ENCODE measurements at regions not wholly inside any gene's neighbourhood (a gene's known extent, or its start where the extent isn't known, plus 50 kb on each side); places are given as distances from the start of the nearest gene placed in this dataset.

GRCh38 chr2:13550285-13551231 lies 833.8 kb downstream of the TRIB2 start (continued):
- no peak for TF ChIP-seq ZNF687 (IDR thresholded peaks at IDR 0.05)
- no peak for TF ChIP-seq ZBED1 (IDR thresholded peaks at IDR 0.05; ENCODE audit: borderline replicate concordance)
- TF ChIP-seq ZZZ3 (IDR thresholded peaks at IDR 0.05; ENCODE audit: control insufficient read depth, insufficient read length, low read depth) = no peak
- 0 out of 2 replicates have a peak, but pooled peaks have one; percentile 25 for TF ChIP-seq CREB1 (IDR thresholded peaks at IDR 0.05; ENCODE audit: low read depth)
- peak; percentile 87 for TF ChIP-seq MTA2 (IDR thresholded peaks at IDR 0.05; ENCODE audit: low read depth)
- no peak; the same call in 1 of the 2 replicates for TF ChIP-seq TBL1XR1 (IDR thresholded peaks at IDR 0.05; ENCODE audit: low read depth, low read length)
- no peak for TF ChIP-seq ATF3 (IDR thresholded peaks at IDR 0.05; ENCODE audit: borderline replicate concordance, extremely low read depth, low read depth, low read length)
- TF ChIP-seq, protein P1, sequence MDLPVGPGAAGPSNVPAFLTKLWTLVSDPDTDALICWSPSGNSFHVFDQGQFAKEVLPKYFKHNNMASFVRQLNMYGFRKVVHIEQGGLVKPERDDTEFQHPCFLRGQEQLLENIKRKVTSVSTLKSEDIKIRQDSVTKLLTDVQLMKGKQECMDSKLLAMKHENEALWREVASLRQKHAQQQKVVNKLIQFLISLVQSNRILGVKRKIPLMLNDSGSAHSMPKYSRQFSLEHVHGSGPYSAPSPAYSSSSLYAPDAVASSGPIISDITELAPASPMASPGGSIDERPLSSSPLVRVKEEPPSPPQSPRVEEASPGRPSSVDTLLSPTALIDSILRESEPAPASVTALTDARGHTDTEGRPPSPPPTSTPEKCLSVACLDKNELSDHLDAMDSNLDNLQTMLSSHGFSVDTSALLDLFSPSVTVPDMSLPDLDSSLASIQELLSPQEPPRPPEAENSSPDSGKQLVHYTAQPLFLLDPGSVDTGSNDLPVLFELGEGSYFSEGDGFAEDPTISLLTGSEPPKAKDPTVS (IDR thresholded peaks at IDR 0.05; ENCODE audit: low read depth, low read length) = no peak
- peak; percentile 17 for TF ChIP-seq MEF2B (IDR thresholded peaks at IDR 0.05; ENCODE audit: partially characterized antibody, poor library complexity, severe bottlenecking)
- no peak; the same call in 1 of the 2 replicates for TF ChIP-seq DPF2 (IDR thresholded peaks at IDR 0.05)
- TF ChIP-seq EP300 (IDR thresholded peaks at IDR 0.05; ENCODE audit: borderline replicate concordance in 1 of 2, control insufficient read depth in 1 of 2, low read depth in 2 of 2, low read length in 2 of 2) = peak; percentile 41 to 66; a peak in 3 of 4 replicates
- TF ChIP-seq, protein P2, sequence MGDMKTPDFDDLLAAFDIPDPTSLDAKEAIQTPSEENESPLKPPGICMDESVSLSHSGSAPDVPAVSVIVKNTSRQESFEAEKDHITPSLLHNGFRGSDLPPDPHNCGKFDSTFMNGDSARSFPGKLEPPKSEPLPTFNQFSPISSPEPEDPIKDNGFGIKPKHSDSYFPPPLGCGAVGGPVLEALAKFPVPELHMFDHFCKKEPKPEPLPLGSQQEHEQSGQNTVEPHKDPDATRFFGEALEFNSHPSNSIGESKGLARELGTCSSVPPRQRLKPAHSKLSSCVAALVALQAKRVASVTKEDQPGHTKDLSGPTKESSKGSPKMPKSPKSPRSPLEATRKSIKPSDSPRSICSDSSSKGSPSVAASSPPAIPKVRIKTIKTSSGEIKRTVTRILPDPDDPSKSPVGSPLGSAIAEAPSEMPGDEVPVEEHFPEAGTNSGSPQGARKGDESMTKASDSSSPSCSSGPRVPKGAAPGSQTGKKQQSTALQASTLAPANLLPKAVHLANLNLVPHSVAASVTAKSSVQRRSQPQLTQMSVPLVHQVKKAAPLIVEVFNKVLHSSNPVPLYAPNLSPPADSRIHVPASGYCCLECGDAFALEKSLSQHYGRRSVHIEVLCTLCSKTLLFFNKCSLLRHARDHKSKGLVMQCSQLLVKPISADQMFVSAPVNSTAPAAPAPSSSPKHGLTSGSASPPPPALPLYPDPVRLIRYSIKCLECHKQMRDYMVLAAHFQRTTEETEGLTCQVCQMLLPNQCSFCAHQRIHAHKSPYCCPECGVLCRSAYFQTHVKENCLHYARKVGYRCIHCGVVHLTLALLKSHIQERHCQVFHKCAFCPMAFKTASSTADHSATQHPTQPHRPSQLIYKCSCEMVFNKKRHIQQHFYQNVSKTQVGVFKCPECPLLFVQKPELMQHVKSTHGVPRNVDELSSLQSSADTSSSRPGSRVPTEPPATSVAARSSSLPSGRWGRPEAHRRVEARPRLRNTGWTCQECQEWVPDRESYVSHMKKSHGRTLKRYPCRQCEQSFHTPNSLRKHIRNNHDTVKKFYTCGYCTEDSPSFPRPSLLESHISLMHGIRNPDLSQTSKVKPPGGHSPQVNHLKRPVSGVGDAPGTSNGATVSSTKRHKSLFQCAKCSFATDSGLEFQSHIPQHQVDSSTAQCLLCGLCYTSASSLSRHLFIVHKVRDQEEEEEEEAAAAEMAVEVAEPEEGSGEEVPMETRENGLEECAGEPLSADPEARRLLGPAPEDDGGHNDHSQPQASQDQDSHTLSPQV (IDR thresholded peaks at IDR 0.05) = no peak
- no peak for TF ChIP-seq MAX (IDR thresholded peaks at IDR 0.05; ENCODE audit: low read depth, low read length)
- TF ChIP-seq MYB (IDR thresholded peaks at IDR 0.05; ENCODE audit: borderline replicate concordance, low read depth, low read length) = no peak
- no peak for TF ChIP-seq ELK1 (IDR thresholded peaks at IDR 0.05; ENCODE audit: low read depth, low read length)
- TF ChIP-seq ZNF384 (IDR thresholded peaks at IDR 0.05; ENCODE audit: borderline replicate concordance, low read depth, low read length) = peak; percentile 46; the same call in 1 of the 2 replicates
